ENCODE measurements at regions not wholly inside any gene's neighbourhood (a gene's known extent, or its start where the extent isn't known, plus 50 kb on each side); places are given as distances from the start of the nearest gene placed in this dataset.

DNA sequence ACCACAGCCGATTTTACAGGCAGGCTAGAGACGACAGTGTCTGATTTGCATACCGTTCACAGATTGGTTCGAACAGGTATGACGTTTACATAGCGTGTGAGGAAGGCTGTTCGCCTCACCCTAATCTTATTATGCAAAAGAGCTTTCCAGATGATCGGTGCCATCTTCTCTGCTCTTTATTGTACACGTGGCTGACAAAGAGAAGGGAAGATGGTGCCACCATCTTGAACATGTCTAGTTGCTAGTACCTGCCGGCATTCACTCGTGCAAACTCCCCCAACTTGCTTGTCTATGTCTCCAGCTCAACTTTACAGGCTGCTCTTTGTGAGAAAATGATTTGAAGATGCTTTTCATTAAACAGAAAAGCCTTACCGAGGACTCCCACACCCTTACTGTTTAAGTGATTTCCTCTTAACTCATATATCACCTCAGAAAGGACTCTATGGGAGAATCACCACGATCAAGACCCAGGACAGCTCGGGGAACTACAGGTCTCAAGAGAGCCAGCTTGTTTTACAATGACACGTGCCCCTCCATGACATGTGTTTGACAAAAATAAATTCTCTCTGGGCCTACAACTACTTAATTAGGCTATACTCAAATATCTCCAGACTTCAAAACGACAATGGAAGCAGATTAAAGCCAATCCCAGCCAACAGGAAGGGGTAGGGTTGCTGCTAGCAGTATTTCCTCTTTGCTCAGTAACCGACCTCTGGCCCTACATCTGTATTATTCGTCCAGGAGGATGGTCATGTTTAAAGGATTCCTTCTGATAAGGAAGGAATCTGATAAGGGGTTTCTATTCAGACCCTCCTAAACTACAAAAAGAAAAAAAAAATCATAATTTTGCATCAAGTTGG lies 480.6 kb downstream of the TMEM114 start:
- TF ChIP-seq, protein P1, sequence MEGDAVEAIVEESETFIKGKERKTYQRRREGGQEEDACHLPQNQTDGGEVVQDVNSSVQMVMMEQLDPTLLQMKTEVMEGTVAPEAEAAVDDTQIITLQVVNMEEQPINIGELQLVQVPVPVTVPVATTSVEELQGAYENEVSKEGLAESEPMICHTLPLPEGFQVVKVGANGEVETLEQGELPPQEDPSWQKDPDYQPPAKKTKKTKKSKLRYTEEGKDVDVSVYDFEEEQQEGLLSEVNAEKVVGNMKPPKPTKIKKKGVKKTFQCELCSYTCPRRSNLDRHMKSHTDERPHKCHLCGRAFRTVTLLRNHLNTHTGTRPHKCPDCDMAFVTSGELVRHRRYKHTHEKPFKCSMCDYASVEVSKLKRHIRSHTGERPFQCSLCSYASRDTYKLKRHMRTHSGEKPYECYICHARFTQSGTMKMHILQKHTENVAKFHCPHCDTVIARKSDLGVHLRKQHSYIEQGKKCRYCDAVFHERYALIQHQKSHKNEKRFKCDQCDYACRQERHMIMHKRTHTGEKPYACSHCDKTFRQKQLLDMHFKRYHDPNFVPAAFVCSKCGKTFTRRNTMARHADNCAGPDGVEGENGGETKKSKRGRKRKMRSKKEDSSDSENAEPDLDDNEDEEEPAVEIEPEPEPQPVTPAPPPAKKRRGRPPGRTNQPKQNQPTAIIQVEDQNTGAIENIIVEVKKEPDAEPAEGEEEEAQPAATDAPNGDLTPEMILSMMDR (conservative IDR thresholded peaks at IDR 0.05; ENCODE audit: low read depth in 2 of 2) = no peak
- TF ChIP-seq POLR2AphosphoS5 (IDR thresholded peaks at IDR 0.05; ENCODE audit: low read depth) (no peak), EZH2 (IDR thresholded peaks at IDR 0.05; ENCODE audit: low read depth, unreplicated experiment) (no peak), EZH2phosphoT487 (IDR thresholded peaks at IDR 0.05; ENCODE audit: unreplicated experiment) (no peak), CREB1 (CRISPR knock-in tag; IDR thresholded peaks at IDR 0.05; ENCODE audit: low read depth) (no peak), JUNB (IDR thresholded peaks at IDR 0.05; ENCODE audit: unreplicated experiment) (no peak), ZNF331 (CRISPR knock-in tag; IDR thresholded peaks at IDR 0.05; ENCODE audit: low read depth) (no peak)
- TF ChIP-seq, protein P2, sequence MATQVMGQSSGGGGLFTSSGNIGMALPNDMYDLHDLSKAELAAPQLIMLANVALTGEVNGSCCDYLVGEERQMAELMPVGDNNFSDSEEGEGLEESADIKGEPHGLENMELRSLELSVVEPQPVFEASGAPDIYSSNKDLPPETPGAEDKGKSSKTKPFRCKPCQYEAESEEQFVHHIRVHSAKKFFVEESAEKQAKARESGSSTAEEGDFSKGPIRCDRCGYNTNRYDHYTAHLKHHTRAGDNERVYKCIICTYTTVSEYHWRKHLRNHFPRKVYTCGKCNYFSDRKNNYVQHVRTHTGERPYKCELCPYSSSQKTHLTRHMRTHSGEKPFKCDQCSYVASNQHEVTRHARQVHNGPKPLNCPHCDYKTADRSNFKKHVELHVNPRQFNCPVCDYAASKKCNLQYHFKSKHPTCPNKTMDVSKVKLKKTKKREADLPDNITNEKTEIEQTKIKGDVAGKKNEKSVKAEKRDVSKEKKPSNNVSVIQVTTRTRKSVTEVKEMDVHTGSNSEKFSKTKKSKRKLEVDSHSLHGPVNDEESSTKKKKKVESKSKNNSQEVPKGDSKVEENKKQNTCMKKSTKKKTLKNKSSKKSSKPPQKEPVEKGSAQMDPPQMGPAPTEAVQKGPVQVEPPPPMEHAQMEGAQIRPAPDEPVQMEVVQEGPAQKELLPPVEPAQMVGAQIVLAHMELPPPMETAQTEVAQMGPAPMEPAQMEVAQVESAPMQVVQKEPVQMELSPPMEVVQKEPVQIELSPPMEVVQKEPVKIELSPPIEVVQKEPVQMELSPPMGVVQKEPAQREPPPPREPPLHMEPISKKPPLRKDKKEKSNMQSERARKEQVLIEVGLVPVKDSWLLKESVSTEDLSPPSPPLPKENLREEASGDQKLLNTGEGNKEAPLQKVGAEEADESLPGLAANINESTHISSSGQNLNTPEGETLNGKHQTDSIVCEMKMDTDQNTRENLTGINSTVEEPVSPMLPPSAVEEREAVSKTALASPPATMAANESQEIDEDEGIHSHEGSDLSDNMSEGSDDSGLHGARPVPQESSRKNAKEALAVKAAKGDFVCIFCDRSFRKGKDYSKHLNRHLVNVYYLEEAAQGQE (IDR thresholded peaks at IDR 0.05; ENCODE audit: unreplicated experiment) = no peak

All from GM23338 (cell line).